Omental fat pad (tissue), 3 donors: ENCODE measurements at regions not wholly inside any gene's neighbourhood (a gene's known extent, or its start where the extent isn't known, plus 50 kb on each side); places are given as distances from the start of the nearest gene placed in this dataset.
"Not testable (repeated sequence)": the region's sequence is repeated elsewhere in the genome, so short reads cannot be mapped to it uniquely, and the experiment has no call there.

Experiments
- ATAC-seq: fragments of 150-250 bp; one replicate; pipeline ENCODE4 v1.9.1; 2016; ENCODE audit warnings: mild to moderate bottlenecking, moderate library complexity; ENCODE audit not compliant: low FRiP score
- DNase-seq: peaks from one replicate; pipeline ENCODE4 v3.0.0-alpha.2; 2019; ENCODE audit warnings: low spot score
- CTCF ChIP-seq, 3 donors: fragments of 450-650 bp; IDR thresholded peaks; one replicate each; pipeline ENCODE4 v1.5.1; 2016 to 2017; ENCODE audit warnings: antibody characterized with exemption in 3 of 3, mild to moderate bottlenecking in 3 of 3, moderate library complexity in 2 of 3

DNA sequence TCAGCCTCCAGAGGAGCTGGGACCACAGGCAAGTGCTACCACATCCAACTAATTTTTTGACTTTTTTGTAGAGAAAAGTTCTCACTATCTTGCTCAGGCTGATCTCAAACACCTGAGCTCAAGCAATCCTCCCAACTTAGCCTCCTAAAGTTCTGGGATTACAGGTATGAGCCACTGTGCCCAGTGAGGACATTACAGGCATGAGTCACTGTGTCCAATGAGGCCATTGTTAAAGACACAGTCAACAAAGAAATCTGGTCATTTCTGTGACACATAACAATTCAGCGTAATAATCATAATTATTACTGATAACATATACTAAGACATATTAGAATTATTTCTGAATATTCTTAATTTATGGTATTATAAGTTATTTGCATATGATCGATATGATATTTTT lies 463.4 kb upstream of the NDN start:
- DNase-seq (no peak), ATAC-seq (no peak)
- TF ChIP-seq CTCF (IDR thresholded peaks at IDR 0.05) = no peak

DNA sequence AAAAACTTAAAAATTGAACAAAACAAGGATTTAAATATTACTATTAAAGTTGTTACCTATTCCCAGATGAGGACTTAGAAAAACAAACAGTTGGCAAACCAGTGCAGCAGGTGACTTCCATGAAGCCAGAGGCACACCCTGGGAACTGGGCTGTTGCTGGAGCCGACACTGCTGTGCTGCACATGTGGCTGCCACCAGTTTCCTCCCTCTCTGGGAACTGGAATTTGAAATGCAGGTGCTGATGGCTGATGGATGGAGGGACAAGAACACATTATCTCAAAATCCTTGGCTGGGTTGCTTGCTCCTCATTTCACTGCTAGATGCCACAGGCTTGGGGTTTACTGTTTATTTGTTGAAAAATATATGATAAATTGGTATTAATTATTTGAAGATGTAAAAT lies 471.2 kb upstream of the NDN start:
- ATAC-seq, DNase-seq: not testable (repeated sequence)

GRCh38 chr15:24165512-24165911 lies 478.4 kb upstream of the NDN start:
- not testable (repeated sequence) for ATAC-seq, DNase-seq

DNA sequence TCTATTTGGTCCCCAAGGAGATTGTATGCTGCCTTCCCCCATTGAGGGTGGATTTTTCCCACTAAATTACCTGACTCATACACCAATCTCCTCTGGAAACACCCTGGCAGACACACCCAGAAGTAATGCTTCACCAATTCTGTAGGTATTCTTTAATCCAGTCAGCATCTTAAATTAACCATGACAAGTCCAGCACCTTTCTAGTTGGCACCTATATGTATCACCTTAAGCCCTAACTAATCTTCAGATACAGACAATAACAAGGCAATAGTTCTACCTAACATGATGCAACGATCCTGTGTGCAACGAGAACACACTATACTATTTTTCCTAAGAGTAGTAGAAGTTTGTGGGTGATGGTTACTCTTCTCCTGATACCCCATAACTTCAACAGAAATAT lies 473.3 kb upstream of the NPAP1 start:
- ATAC-seq, DNase-seq: not testable (repeated sequence)

DNA sequence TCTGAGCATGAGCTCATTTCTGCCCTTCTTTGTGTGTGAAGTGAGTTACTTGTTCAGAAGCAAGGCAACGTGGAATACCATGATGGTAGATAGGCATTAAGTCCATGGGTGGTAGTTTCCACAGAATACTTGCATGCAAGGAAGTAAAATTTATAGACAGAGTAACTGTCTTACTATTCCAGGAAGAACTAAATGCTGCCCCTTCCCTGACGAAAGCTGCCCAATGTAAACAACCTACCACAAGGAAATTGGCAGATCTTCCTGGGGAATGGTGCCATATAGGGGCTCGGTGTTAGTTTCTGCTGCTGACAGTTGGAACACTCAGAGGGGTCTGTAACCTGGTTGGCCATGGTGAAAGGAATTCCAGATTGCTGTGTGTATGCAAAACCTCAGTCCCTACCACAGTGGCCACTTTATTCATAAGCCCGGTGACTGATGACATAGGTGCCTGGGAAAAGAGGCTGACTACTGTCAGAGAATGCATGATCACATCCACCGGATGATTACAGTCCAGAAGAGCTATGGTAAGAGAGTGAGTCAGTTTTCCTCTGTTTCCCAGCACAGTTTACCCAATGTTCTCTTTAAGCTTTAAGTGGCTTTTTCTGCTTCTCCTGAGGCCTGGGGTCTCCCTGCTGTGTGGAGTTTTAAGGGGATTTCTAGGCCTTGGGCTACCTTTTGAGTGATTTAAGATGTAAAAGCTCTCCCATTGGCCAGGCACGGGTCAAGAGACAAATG lies 463.7 kb upstream of the NPAP1 start:
- DNase-seq, ATAC-seq: not testable (repeated sequence)

DNA sequence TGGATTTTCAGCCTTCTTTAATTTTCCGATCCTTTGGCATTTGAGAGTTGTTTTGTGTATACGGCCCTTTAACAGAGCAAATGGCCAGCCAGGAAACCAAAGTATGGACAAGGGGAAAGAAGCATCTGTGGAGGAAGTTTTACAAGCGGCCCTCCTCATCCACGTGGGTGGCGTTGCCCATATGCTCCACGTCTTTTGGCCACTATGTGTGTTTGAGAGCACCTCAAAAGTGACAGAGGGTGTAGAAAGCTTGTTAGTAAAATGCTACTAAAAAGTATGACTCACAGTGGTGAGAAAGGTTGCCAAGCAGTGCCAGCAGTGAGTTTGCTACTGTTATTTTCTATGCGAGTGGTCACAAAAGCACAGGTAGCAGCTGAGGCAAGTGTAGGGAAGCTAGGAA lies 451.8 kb upstream of the NPAP1 start:
- ATAC-seq (no peak), DNase-seq (no peak)
- no peak for TF ChIP-seq CTCF (IDR thresholded peaks at IDR 0.05)

DNA sequence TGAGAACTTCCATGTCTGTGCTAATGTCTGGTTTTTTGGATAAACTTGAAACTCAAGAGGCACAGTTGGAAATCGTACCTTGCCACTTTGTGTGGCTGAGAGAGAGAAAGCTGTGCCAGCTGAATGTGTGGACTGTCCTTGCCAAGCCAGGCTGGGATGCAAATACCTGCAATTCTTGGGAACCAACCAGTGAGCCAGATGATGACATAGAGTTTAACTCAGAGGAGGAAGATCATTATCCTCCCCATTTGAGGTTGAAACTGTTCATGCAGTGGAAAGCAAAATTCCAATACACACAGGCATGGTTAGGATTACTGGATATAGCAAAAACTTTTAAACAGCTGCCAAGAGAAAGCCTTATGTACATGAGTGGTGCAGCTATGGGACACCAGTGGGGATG lies 451.4 kb upstream of the NPAP1 start:
- DNase-seq (no peak), ATAC-seq (no peak)
- TF ChIP-seq CTCF (IDR thresholded peaks at IDR 0.05) = no peak

- DNase-seq, ATAC-seq: not testable (repeated sequence)
Observed at GRCh38 chr15:24228922-24229321, 446.7 kb upstream of the NPAP1 start.

- ATAC-seq, DNase-seq: not testable (repeated sequence)
Observed at GRCh38 chr15:24233134-24233533, 442.4 kb upstream of the NPAP1 start.

DNA sequence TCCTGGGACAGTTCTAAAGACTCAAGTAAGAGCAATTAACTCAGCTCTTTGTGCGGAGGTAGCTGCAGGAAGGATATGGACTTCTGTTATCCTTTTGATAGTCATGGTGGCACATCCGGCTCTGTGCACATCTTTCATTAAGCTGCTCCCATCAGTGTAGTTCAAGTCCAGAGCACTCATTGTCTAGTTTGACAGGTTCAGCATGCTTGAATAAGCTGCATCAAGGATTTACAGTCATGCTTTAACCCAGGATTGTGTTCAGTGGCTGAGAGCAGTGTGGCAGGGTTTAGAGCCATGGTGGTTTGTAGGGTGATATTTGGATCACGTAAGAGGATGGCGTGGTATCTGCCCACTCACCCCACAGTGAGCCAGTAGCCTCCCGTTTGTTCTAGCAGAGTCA lies 435.0 kb upstream of the NPAP1 start:
- not testable (repeated sequence) for DNase-seq, ATAC-seq

DNA sequence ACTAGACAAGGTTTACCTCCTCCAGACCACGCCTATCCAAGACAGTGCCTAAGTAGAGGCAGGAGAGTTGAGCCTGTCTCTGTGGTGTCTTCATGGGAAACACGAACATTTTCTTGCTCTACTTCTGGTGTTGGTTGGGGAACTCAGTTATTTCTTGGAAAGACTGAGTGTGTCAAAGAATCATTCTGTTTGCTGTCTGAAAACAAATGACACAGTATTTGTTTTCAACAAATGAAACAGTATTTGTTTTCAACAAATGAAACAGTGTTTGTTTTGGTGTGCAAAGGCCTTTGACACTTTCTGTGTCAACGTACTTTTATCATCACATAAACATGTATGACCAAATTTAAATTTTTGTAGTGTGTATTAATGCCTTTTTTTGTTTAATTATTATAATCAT lies 416.5 kb upstream of the NPAP1 start:
- not testable (repeated sequence) for DNase-seq

DNA sequence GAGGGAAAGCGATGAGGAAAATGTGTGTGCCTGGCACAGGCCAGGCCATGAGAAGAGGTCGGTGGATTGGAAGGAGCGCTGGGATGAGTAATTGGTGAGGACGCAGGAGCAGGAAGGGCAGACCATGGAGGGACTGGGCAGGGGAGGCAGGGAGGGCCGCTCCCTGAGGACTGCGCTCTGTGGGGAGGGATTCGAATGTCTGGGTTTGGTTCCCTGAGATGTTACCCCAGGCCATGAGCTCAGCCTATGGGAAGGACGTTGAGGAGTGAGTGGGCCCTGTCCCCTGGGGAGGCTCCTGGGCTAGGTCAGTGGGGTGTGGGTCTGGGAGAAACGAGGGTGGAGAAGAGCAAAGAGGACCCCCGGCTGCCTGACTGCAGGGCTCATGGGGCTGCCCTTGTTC lies 415.2 kb upstream of the NPAP1 start:
- DNase-seq = not testable (repeated sequence)

More for the DNA sequence above, 416.5 kb upstream of the NPAP1 start:
- not testable (repeated sequence) for ATAC-seq

DNA sequence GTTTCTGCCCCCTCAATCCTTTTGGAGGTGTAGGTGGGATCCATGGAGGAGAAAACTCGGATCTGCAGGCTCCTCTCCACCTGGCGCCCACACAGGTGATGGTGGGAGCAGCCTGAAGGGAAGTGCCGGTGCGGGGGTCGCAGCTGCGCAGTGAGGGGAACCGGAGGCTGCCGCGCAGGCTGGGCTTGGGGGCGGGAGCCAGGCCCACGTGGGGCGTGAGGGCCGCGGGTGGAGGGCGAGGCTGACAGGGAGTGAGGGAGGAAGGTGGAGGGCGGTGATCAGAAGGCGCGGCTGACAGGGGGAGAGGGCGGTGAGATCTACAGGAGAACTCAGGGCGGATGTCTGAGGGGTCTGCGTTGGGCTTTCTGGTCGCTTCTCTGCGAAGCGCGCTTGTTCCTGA lies 414.7 kb upstream of the NPAP1 start:
- not testable (repeated sequence) for ATAC-seq, DNase-seq

More for the DNA sequence above, 415.2 kb upstream of the NPAP1 start:
- not testable (repeated sequence) for ATAC-seq

- not testable (repeated sequence) for ATAC-seq, DNase-seq
Observed at GRCh38 chr15:24268536-24269165, 406.9 kb upstream of the NPAP1 start.
